Sigmoid colon (tissue), 6 donors: ENCODE measurements at regions not wholly inside any gene's neighbourhood (a gene's known extent, or its start where the extent isn't known, plus 50 kb on each side); places are given as distances from the start of the nearest gene placed in this dataset.

Experiments
- DNase-seq: peaks from one replicate; pipeline ENCODE4 v3.0.0-alpha.2; 2019
- H3K27ac ChIP-seq, 4 donors: fragments of 200-600 bp; sonication (generic); one replicate each; pipeline ENCODE4 v1.5.1; 2016 to 2019; ENCODE audit warnings: mild to moderate bottlenecking in 1 of 4
- H3K27me3 ChIP-seq, 3 donors: fragments of 200-600 bp; sonication (generic); one replicate each; pipeline ENCODE4 v1.5.1; 2019; ENCODE audit warnings: mild to moderate bottlenecking in 1 of 3
- H3K36me3 ChIP-seq, 4 donors: fragments of 200-600 bp; sonication (generic); one replicate each; pipeline ENCODE4 v1.5.1; 2016 to 2019
- H3K4me1 ChIP-seq, 4 donors: fragments of 200-600 bp; sonication (generic); one replicate each; pipeline ENCODE4 v1.5.1; 2017 to 2019
- H3K4me3 ChIP-seq, 4 donors: fragments of 200-600 bp; sonication (generic); one replicate each; pipeline ENCODE4 v1.5.1; 2017 to 2019; ENCODE audit warnings: mild to moderate bottlenecking in 2 of 4, moderate library complexity in 1 of 4
- H3K9me3 ChIP-seq, 4 donors: fragments of 200-600 bp in 3 of 4; sonication (generic) in 3 of 4; one replicate each; pipeline versions ENCODE4 v1.5.1 to v1.6.1; 2013 to 2019
- CTCF ChIP-seq, 4 experiments: fragments of 450-650 bp in 3 of 4; fragments of 200-600 bp in 1 of 4; IDR thresholded peaks; one replicate each; pipeline ENCODE4 v1.5.1; 2016 to 2019; ENCODE audit warnings: antibody characterized with exemption in 4 of 4, mild to moderate bottlenecking in 3 of 4, moderate library complexity in 2 of 4
- EP300 ChIP-seq, 4 donors: sonication (generic); formaldehyde crosslinking; IDR thresholded peaks; one replicate each; pipeline ENCODE4 v1.6.1; 2017; ENCODE audit warnings: antibody characterized with exemption in 4 of 4
- POLR2A ChIP-seq, 2 donors: fragments of 450-650 bp; IDR thresholded peaks; one replicate each; pipeline ENCODE4 v1.6.1; 2016; ENCODE audit warnings: antibody characterized with exemption in 2 of 2, mild to moderate bottlenecking in 2 of 2, moderate library complexity in 2 of 2
- POLR2AphosphoS5 ChIP-seq, 4 donors: sonication (generic); formaldehyde crosslinking; IDR thresholded peaks; one replicate each; pipeline ENCODE4 v1.6.1; 2017; ENCODE audit warnings: antibody characterized with exemption in 4 of 4
- WGBS, 2 donors: extraction: QIAGEN DNeasy Blood & Tissue Kit; methylation state at CpG; one replicate each; pipeline ENCODE4 v1.1.7; 2013; 5-methylcytosine and 5-hydroxymethylcytosine counted together
- intact Hi-C: fragments of 100-400 bp; cut with DNase I; formaldehyde crosslinking; loops from one replicate; pipeline ENCODE4 v1.15.1; 2023
- donor health status: healthy with polysubstance abuse.
- donor health status: healthy.

- H3K9me3 ChIP-seq = peaks cover 0 to 2% (median 0%) of the 10 kb centered on the region in 4 donors
- H3K4me1 ChIP-seq = no peaks in the 10 kb centered on the region
- H3K36me3 ChIP-seq = no peaks in the 10 kb centered on the region
- DNase-seq = no peak
- no peak overlapping the region for H3K27ac ChIP-seq
- WGBS, 2 donors = 82 to 87% methylated on average over 9 of the region's 9 CpGs
- TF ChIP-seq POLR2AphosphoS5 (IDR thresholded peaks at IDR 0.05) = no peak
- TF ChIP-seq CTCF (IDR thresholded peaks at IDR 0.05) = no peak
- H3K4me3 ChIP-seq = no peak overlapping the region
- intact Hi-C loops = no loop called here
- peaks cover 0 to 17% (median 0%) of the 10 kb centered on the region in 3 donors for H3K27me3 ChIP-seq
These were observed 101.9 kb upstream of the DISP3 start for GRCh38 chr1:11377001-11377583.

- Histone ChIP-seq H3K36me3 (no peaks in the 10 kb centered on the region), H3K27me3 (peaks cover 0 to 17% (median 0%) of the 10 kb centered on the region in 3 donors), H3K9me3 (peaks cover 0 to 2% (median 0%) of the 10 kb centered on the region in 4 donors), H3K27ac (no peak overlapping the region), H3K4me1 (no peaks in the 10 kb centered on the region), H3K4me3 (no peak overlapping the region)
- intact Hi-C loops = no loop called here
- no peak for DNase-seq
- 89 to 93% methylated on average over 4 of the region's 4 CpGs for WGBS, 2 donors
- TF ChIP-seq EP300 (IDR thresholded peaks at IDR 0.05) (no peak), CTCF (IDR thresholded peaks at IDR 0.05) (no peak), POLR2A (IDR thresholded peaks at IDR 0.05) (no peak), POLR2AphosphoS5 (IDR thresholded peaks at IDR 0.05) (no peak)
These were observed 101.0 kb upstream of the DISP3 start for GRCh38 chr1:11377954-11378353.

GRCh38 chr1:11379851-11380250, 99.1 kb upstream of the DISP3 start:
- WGBS, 2 donors = 39 to 58% methylated on average over 8 of the region's 8 CpGs
- Histone ChIP-seq H3K36me3 (no peaks in the 10 kb centered on the region), H3K9me3 (peaks cover 0 to 2% (median 0%) of the 10 kb centered on the region in 4 donors), H3K27me3 (peaks cover 0 to 16% (median 0%) of the 10 kb centered on the region in 3 donors), H3K4me1 (no peaks in the 10 kb centered on the region), H3K4me3 (no peak overlapping the region), H3K27ac (no peak overlapping the region)
- TF ChIP-seq EP300 (IDR thresholded peaks at IDR 0.05) = no peak
- no peak for TF ChIP-seq POLR2AphosphoS5 (IDR thresholded peaks at IDR 0.05)
- no peak for TF ChIP-seq CTCF (IDR thresholded peaks at IDR 0.05)
- TF ChIP-seq POLR2A (IDR thresholded peaks at IDR 0.05) = no peak
- intact Hi-C loops = no loop called here
- no peak for DNase-seq

GRCh38 chr1:11380500-11380899, 98.5 kb upstream of the DISP3 start:
- TF ChIP-seq CTCF (IDR thresholded peaks at IDR 0.05) (no peak), EP300 (IDR thresholded peaks at IDR 0.05) (no peak), POLR2A (IDR thresholded peaks at IDR 0.05) (no peak), POLR2AphosphoS5 (IDR thresholded peaks at IDR 0.05) (no peak)
- intact Hi-C loops = no loop called here

More at GRCh38 chr1:11380500-11380899, 98.5 kb upstream of the DISP3 start:
- Histone ChIP-seq H3K9me3 (peaks cover 0 to 2% (median 0%) of the 10 kb centered on the region in 4 donors), H3K4me1 (no peaks in the 10 kb centered on the region), H3K4me3 (no peak overlapping the region), H3K27me3 (peaks cover 0 to 23% (median 0%) of the 10 kb centered on the region in 3 donors), H3K27ac (no peak overlapping the region), H3K36me3 (no peaks in the 10 kb centered on the region)
- no peak for DNase-seq
- 53 to 62% methylated on average over 5 of the region's 5 CpGs for WGBS, 2 donors
